ENCODE measurements at regions not wholly inside any gene's neighbourhood (a gene's known extent, or its start where the extent isn't known, plus 50 kb on each side); places are given as distances from the start of the nearest gene placed in this dataset.

DNA sequence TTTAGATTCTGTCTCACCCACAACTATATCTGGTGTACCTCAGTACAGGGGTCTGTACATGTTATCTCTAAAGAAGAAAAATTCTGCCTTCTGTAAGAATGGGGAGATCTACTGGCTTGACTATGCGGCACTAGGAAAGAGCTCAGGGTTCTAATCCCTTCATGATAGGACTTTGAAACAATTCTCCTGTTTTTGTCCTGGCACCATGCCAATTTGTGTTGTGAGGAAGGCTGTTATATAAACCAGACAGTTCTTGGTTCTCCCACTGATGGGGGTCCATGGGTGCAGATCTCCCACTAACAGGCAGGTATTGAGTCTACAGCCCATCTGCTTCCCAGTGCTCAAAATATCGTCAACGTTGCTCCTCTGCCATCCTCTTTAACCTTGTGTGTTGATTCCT lies 883.7 kb downstream of the GALC start:
- no peak for DNase-seq (ENCODE audit: low read depth)

DNA sequence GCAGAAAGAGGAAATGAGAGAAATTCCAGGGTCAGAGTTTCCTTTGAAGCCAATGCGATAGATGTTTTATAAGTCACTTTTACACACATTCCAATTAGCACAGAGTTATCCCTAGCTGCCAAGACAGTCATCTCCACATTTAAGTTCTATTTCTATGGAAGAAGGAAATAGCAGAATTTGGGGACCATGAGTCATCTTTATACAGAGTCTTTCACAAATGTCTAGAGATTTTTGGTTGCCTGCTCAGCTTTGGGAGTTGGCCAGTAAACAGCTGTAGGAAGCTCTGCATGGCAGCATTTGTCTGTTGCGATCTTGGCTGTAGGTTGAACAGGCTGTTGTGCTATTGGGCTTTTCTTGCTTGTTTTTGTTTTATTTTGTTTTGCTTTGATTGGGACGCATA lies 884.3 kb downstream of the GALC start:
- DNase-seq (ENCODE audit: low read depth): no peak

DNA sequence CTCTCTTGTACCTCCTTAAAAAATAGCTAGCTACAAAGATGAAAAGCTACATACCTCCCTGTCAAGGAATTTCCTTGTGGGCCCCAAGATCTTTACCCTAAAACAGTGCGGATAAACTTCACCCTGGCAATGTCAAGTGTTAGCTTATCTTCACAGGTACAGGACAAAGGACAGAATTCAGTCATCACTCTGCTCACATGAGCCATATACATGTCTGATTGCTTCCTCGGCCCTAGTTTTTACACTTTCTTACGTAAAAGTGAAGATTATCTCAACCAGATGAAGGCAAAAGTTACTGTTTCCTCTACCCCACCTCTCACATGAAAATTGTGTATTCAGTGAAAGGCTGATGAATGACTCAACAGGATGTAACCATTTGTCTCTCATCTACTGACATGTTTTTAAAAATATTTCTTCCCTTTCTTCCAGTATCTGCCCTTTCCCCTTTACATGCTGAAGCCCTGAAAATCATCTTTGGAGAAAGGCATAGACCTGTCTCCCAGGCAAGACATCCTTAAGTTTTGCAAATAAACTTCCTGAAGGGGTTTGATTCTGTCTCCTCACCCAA lies 890.1 kb downstream of the GALC start:
- no peak for DNase-seq (ENCODE audit: low read depth)

DNA sequence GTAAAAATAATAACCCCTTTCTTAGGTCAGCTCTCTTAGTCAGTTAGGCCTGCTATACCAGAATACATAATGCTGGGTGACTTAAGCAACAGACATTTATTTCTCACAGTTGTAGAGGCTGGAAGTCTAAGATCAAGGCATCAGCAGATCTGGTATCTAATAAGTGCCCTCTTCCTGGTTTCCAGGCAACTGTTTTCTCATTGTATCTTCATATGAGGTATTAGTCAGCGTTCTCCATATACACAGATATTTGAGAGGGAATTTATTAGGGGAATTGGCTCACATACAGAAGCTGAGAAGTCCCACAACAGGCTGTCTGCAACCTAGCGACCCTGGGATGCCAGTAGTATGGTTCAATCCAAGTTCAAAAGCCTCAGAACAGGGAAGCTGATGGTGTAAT lies 896.0 kb downstream of the GALC start:
- DNase-seq (ENCODE audit: low read depth): no peak

GRCh38 chr14:87094913-87095312 lies 898.1 kb downstream of the GALC start:
- DNase-seq (ENCODE audit: low read depth): no peak

- no peak for DNase-seq (ENCODE audit: low read depth)
Observed at GRCh38 chr14:87088588-87088987, 904.4 kb downstream of the GALC start.

GRCh38 chr14:87087881-87088280 lies 905.1 kb downstream of the GALC start:
- no peak for DNase-seq (ENCODE audit: low read depth)

DNA sequence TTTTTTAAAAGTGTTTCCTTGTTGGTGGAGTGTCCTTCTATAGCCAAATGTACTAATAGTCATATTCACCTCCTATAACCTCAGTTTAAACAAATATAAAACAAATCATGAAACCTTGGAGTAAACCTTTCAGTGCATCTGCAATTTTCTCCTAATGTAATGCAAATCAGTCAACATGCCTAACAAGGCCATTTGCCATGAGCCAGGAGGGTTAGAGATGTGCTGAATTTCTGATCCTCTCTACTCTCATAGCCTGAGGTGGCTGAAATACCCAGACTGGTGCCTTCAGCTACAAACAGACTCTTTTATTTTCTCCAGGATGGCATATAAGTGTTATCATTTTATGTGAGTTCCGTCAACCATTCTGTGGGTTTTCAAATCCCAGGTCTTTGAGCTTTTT lies 908.1 kb downstream of the GALC start:
- no peak for DNase-seq (ENCODE audit: low read depth)

- DNase-seq (ENCODE audit: low read depth): no peak
Observed at GRCh38 chr14:87082917-87083316, 910.1 kb downstream of the GALC start.

GRCh38 chr14:87081004-87081403 lies 912.0 kb downstream of the GALC start:
- DNase-seq (ENCODE audit: low read depth): no peak

DNA sequence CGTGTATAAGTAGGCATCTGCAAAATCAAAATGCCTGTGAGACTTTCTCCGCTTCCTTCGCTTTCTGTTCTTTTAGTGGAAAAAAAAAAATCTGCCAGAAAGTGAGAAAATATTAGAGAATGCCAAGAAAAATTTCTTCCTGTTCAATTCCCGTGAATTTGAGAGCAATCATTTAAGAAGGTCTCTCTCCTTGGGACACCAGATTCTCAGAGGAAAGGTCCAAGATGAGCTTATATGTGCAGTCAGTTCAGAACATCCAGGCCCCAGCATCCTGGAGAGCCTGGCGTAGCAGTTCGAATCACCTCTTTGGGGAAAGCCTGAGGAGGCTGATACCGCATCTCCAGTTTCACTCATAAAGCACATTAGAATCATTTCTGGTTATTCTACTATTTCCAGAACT lies 912.8 kb downstream of the GALC start:
- no peak for DNase-seq (ENCODE audit: low read depth)

GRCh38 chr14:87079416-87079815 lies 913.6 kb downstream of the GALC start:
- DNase-seq (ENCODE audit: low read depth): no peak

DNA sequence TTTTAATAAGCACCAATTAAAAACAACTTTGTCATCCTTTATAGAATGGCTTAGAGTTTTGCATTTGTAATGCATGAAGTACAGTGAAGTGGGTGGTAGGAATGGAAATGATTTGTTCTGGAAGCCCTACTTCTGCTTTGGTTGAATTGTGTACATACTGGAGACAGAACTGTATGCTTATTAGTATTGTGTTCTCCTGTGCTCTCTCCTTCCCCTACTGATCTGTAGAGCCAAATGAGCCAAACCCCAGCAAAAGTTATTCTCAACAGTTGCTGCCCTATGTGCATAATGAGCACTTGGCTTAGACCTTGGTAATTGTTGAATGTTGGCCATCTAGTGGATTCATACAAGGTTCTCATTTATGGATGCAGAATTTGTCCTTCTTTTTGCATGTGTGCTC lies 916.1 kb downstream of the GALC start:
- DNase-seq (ENCODE audit: low read depth): no peak

DNA sequence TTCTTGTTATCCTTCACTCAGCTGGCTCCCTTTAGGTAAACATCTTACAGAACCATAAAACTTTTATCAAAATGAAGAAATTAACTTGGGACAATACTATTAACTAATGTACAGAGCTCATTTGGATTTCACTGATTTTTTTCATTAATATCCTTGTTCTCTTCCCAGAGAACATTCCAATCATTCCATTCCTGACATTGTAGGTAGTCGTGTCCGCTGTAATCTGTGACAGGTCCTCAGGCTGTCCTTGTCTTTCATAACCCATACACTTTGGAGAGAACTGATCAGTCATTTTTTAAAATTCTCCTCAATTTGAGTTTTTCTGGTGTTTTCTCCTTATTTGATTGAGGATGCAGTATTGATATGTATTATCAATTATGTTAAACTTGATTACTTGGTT lies 916.8 kb downstream of the GALC start:
- no peak for DNase-seq (ENCODE audit: low read depth)

GRCh38 chr14:87073880-87074570 lies 919.0 kb downstream of the GALC start:
- DNase-seq (ENCODE audit: low read depth): no peak

GRCh38 chr14:87067591-87067990 lies 925.4 kb downstream of the GALC start:
- DNase-seq (ENCODE audit: low read depth): no peak

GRCh38 chr14:87067061-87067460 lies 925.9 kb downstream of the GALC start:
- no peak for DNase-seq (ENCODE audit: low read depth)

GRCh38 chr14:87066221-87066817 lies 926.7 kb downstream of the GALC start:
- DNase-seq (ENCODE audit: low read depth): no peak

- no peak for DNase-seq (ENCODE audit: low read depth)
Observed at GRCh38 chr14:87065366-87065765, 927.6 kb downstream of the GALC start.

DNA sequence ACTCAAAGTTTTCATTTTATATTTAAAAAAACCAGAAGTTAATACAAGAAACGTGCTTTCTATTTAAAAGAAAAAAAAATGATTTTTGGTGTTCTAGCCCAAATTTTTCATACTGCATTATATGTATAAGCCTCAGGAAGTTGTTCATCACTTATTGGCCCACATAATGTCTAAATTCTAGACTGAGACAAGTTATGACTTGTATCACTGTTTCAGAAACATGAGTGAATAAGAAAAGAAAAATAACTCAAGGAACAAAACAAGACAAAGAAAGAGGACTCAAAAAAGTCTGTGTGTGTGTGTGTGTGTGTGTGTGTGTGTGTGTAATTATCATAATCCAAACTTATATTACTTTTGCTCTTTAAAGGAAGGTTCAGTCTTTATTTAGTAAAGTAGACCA lies 929.8 kb downstream of the GALC start:
- no peak for DNase-seq (ENCODE audit: low read depth)

- no peak for DNase-seq (ENCODE audit: low read depth)
Observed at GRCh38 chr14:87060405-87060804, 932.6 kb downstream of the GALC start.

DNA sequence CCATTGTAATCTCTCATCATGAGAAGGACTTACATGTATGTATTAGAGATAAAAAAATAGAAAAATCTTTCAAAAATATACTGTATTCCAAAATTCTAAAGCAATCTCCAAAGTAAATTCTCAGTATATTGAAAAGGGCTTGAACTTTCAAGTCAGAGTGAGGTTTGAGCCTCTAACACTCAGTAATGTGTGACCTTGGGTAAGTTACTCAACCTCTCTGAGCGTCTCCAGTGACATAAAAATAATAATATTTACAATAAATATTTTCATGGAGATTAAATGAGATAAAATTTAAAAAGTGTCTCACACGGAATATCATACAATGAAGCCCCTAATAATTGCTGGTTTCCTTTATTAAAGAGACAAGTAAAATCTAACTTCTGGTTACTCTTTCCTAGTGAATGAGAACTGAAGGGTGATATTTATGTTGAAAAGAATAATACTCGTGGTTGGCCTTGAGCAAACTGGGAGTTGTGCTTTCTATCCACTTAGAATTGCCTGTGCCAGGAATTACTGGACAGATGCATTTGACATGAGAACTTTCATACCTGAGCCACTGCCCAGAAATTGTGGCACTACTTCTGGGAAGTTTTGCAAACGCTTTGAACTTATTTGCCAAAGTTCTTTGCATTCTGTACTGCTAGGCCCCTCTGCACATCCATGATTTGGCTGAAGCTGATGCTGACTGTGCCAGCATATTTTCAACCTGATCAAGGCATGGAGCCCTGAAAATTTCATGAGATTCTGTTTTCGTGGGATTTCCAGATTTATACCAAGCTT lies 933.7 kb downstream of the GALC start:
- no peak for DNase-seq (ENCODE audit: low read depth)

- no peak for DNase-seq (ENCODE audit: low read depth)
Observed at GRCh38 chr14:87055007-87055406, 938.0 kb downstream of the GALC start.
